GM12874 (cell line): ENCODE measurements at regions not wholly inside any gene's neighbourhood (a gene's known extent, or its start where the extent isn't known, plus 50 kb on each side); places are given as distances from the start of the nearest gene placed in this dataset.

Source experiments
- TF ChIP-seq, protein P1 (sequence below): IDR thresholded peaks from 2 replicates; pipeline ENCODE4 v1.5.1; 2011; ENCODE audit warnings: low read depth, mild to moderate bottlenecking, control low read depth, low read length, moderate library complexity; ENCODE audit not compliant: insufficient read depth

DNA sequence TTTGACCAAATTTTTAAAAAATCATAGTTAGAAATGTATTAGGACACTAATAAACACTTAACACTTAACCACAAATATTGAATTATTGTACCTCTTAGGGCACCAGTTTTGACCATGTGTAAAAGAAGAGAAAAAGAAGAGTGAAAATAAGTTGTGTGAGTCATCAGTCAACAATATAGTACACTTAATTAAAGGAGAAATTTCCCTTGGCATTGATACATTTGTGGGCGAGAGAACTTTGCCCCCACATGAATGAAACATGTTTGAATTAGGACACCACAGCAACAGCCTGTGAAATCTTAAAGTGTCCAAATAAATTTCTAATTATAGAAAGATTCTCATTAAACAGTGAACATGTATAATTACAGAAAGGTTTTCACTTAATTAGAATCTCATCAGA lies 1292.8 kb upstream of the TENM3 start:
- TF ChIP-seq, protein P1, sequence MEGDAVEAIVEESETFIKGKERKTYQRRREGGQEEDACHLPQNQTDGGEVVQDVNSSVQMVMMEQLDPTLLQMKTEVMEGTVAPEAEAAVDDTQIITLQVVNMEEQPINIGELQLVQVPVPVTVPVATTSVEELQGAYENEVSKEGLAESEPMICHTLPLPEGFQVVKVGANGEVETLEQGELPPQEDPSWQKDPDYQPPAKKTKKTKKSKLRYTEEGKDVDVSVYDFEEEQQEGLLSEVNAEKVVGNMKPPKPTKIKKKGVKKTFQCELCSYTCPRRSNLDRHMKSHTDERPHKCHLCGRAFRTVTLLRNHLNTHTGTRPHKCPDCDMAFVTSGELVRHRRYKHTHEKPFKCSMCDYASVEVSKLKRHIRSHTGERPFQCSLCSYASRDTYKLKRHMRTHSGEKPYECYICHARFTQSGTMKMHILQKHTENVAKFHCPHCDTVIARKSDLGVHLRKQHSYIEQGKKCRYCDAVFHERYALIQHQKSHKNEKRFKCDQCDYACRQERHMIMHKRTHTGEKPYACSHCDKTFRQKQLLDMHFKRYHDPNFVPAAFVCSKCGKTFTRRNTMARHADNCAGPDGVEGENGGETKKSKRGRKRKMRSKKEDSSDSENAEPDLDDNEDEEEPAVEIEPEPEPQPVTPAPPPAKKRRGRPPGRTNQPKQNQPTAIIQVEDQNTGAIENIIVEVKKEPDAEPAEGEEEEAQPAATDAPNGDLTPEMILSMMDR: no peak

DNA sequence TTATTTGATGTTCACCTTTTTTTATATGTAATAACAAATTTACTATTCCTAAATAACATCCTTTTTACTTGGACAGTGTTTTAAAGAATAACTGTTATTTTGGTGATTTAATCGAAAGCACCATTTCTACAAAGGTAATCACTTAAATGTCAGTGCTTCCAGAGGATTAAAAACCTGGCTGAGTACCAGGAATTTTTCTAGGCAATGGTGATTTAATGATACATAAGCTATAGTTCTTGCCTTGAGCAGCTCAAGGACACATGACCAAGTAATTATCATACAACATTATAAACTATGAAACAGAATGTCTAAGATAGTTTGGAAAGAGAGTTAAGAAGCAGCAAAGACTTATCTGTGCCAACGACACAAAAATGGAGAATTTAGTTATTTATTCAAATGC lies 1291.9 kb upstream of the TENM3 start:
- TF ChIP-seq, protein P1: no peak

DNA sequence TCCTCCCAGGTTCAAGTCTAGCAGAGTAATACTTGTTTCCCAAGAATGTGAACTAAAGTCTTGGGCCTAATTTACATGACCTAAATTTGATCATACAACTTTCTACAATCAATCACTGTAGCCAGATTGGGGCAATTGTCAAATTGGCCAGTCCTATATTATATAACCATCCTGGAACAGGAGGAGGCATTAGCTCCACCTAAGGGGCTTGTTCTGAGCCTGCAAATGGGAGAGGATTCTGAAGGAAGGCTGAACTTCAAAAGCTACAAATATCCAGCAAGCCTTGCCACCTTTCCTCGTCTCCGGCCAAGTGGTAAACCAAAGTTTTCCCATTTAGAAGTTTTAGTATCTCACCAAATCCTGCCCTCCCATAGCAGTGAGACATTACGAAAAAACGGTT lies 1289.6 kb upstream of the TENM3 start:
- TF ChIP-seq, protein P1: 0 out of 2 replicates have a peak, but pooled peaks have one; percentile 8

GRCh38 chr4:180960743-180961401 lies 1282.3 kb upstream of the TENM3 start:
- TF ChIP-seq, protein P1: no peak

GRCh38 chr4:180962268-180962667 lies 1280.9 kb upstream of the TENM3 start:
- TF ChIP-seq, protein P1: no peak

GRCh38 chr4:180966312-180966711 lies 1276.9 kb upstream of the TENM3 start:
- TF ChIP-seq, protein P1: no peak

GRCh38 chr4:180967936-180968335 lies 1275.3 kb upstream of the TENM3 start:
- TF ChIP-seq, protein P1: no peak
